CD14-positive monocyte (primary cell): ENCODE measurements at regions not wholly inside any gene's neighbourhood (a gene's known extent, or its start where the extent isn't known, plus 50 kb on each side); places are given as distances from the start of the nearest gene placed in this dataset.

ENCODE experiments used
- DNase-seq, 3 donors: peaks; one replicate each; pipeline ENCODE4 v3.0.0-alpha.2; 2011 to 2022
- H2AFZ ChIP-seq: 2 replicates; pipeline ENCODE4 v1.6.0; 2012; ENCODE audit warnings: mild to moderate bottlenecking, low read depth, low read length, inconsistent platforms; ENCODE audit not compliant: insufficient read depth, poor library complexity, severe bottlenecking
- H3K27ac ChIP-seq, 2 donors: 1 replicate in 1 of 2; 2 replicates in 1 of 2; pipeline ENCODE4 v1.5.1; 2012 to 2013; ENCODE audit warnings: low read length in 2 of 2, control low read depth in 1 of 2, inconsistent platforms in 1 of 2, low read depth in 1 of 2, mild to moderate bottlenecking in 1 of 2
- H3K27me3 ChIP-seq, 2 donors: one replicate each; pipeline versions ENCODE4 v1.6.0 to v1.6.1; 2011 to 2013; ENCODE audit warnings: low read length in 2 of 2; ENCODE audit not compliant: control insufficient read depth in 2 of 2, insufficient read depth in 2 of 2
- H3K36me3 ChIP-seq, 2 donors: replicated peaks in 1 of 2; 1 replicate in 1 of 2; 2 replicates in 1 of 2; pipeline versions ENCODE4 v1.5.1 to v1.6.1; 2012 to 2013; ENCODE audit warnings: low read length in 2 of 2, control low read depth in 1 of 2, inconsistent platforms in 1 of 2, mild to moderate bottlenecking in 1 of 2; ENCODE audit not compliant: insufficient read depth in 2 of 2, control insufficient read depth in 1 of 2
- H3K4me1 ChIP-seq, 2 donors: 1 replicate in 1 of 2; 2 replicates in 1 of 2; pipeline versions ENCODE4 v1.5.1 to v1.6.1; 2012 to 2013; ENCODE audit warnings: low read length in 2 of 2, control low read depth in 1 of 2, inconsistent platforms in 1 of 2, mild to moderate bottlenecking in 1 of 2, moderate library complexity in 1 of 2; ENCODE audit not compliant: insufficient read depth in 2 of 2, control insufficient read depth in 1 of 2
- H3K4me2 ChIP-seq: replicated peaks from 2 replicates; pipeline ENCODE3; 2012; ENCODE audit warnings: low read length, moderate library complexity, mild to moderate bottlenecking; ENCODE audit not compliant: poor library complexity, severe bottlenecking; ENCODE audit errors: extremely low read depth
- H3K4me3 ChIP-seq, 3 experiments: fragments of 200-600 bp in 1 of 3; sonication (generic) in 1 of 3; replicated peaks in 1 of 3; 1 replicate in 2 of 3; 2 replicates in 1 of 3; pipeline ENCODE4 v1.5.1; 2011 to 2013; ENCODE audit warnings: low read length in 3 of 3, mild to moderate bottlenecking in 3 of 3, control low read depth in 2 of 3, low read depth in 2 of 3, inconsistent platforms in 1 of 3, moderate library complexity in 1 of 3
- H3K79me2 ChIP-seq: 2 replicates; pipeline ENCODE4 v1.6.0; 2012; ENCODE audit warnings: mild to moderate bottlenecking, control low read depth, inconsistent platforms, low read length, moderate library complexity; ENCODE audit not compliant: insufficient read depth
- H3K9ac ChIP-seq: 2 replicates; pipeline ENCODE4 v1.6.0; 2017; ENCODE audit warnings: low read length, mild to moderate bottlenecking; ENCODE audit not compliant: insufficient read depth, poor library complexity, severe bottlenecking
- H3K9me3 ChIP-seq, 2 donors: replicated peaks in 1 of 2; 1 replicate in 1 of 2; 2 replicates in 1 of 2; pipeline versions ENCODE4 v1.5.1 to v1.6.1; 2012 to 2013; ENCODE audit warnings: low read length in 2 of 2, control low read depth in 1 of 2; ENCODE audit not compliant: control insufficient read depth in 1 of 2, insufficient read depth in 1 of 2
- H4K20me1 ChIP-seq: 2 replicates; pipeline ENCODE4 v1.6.0; 2012; ENCODE audit warnings: mild to moderate bottlenecking, low read length, control low read depth, moderate library complexity; ENCODE audit not compliant: insufficient read depth
- H3K27ac Mint-ChIP-seq, 7 donors: one replicate each; pipeline ENCODE4 v1.8.0; 2020; ENCODE audit warnings: mild to moderate bottlenecking in 7 of 7, mixed read lengths in 7 of 7, moderate library complexity in 6 of 7, inconsistent platforms in 2 of 7
- H3K27me3 Mint-ChIP-seq, 3 donors: one replicate each; pipeline ENCODE4 v1.8.0; 2021 to 2022; ENCODE audit warnings: low read depth in 3 of 3, mild to moderate bottlenecking in 3 of 3, mixed read lengths in 3 of 3, moderate library complexity in 3 of 3, inconsistent platforms in 1 of 3
- H3K36me3 Mint-ChIP-seq, 2 donors: one replicate each; pipeline ENCODE4 v1.8.0; 2020; ENCODE audit warnings: mixed read lengths in 2 of 2, inconsistent platforms in 1 of 2, mild to moderate bottlenecking in 1 of 2
- H3K4me1 Mint-ChIP-seq: one replicate; pipeline ENCODE4 v1.8.0; 2020; ENCODE audit warnings: mild to moderate bottlenecking, mixed read lengths
- H3K4me3 Mint-ChIP-seq, 2 donors: one replicate each; pipeline ENCODE4 v1.8.0; 2020; ENCODE audit warnings: mild to moderate bottlenecking in 2 of 2, mixed read lengths in 2 of 2, moderate library complexity in 1 of 2
- H3K9me3 Mint-ChIP-seq, 7 donors: one replicate each; pipeline ENCODE4 v1.8.0; 2020 to 2022; ENCODE audit warnings: mixed read lengths in 7 of 7, mild to moderate bottlenecking in 6 of 7, moderate library complexity in 6 of 7, inconsistent platforms in 2 of 7
- WGBS: methylation state at CpG from one replicate; pipeline ENCODE4 v1.1.5; 2013; ENCODE audit warnings: missing lambda C conversion rate; ENCODE audit not compliant: insufficient coverage; 5-methylcytosine and 5-hydroxymethylcytosine counted together
- intact Hi-C, 2 donors: fragments of 100-400 bp; cut with micrococcal nuclease; formaldehyde crosslinking; loops; one replicate each; pipeline versions ENCODE4 v1.15.0 to v1.15.1; 2023
- TF ChIP-seq, protein P1 (sequence below): fragments of 200-600 bp; IDR thresholded peaks from one replicate; pipeline ENCODE4 v1.8.0; 2022; ENCODE audit warnings: antibody characterized with exemption, mild to moderate bottlenecking

DNA sequence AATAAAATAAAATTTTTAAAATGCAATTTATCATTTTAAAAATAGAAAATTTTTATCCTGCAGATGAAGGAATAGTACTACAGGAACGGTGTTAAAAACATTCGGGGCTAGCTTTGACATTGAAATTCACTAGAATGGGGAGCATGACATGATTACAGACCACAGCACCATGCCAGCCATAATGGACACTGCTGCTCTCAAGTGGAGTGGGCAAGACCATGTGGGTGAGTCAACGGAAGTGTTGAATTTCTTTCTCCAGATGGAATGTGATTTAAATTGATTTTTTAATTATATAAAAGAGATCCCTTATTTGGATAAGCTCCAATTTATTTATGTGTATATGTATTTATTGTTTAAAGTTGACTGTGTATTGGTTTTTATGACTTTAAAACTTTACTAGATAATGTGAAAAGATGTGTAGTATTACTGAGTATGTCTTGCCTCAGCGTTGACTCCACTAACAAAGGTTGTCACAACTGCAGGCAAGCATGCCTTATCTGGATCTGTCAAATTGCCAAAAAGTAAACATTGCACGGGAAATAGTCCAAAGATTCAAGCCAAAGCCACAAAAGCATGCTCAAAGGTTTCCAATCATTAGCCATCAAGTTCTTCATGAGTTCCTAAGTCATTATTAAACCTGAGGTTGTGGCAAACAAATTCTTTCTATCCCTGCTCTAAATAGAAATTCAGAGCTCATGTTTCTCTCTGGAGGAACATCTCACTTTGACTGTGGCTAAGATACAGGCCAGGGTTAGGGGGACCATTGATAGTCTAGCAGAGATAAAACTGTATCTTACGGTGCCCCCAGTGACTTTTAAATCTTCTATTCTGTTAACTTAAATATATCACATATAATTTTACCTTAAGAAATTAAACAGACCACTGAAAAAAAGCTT lies 536.9 kb downstream of the TMX3 start:
- Histone ChIP-seq H3K9ac (no peak overlapping the region), H3K4me1 (no peaks in the 10 kb centered on the region), H3K4me3 (no peak overlapping the region), H2AFZ (no peak overlapping the region), H3K27me3 (no peaks in the 10 kb centered on the region), H4K20me1 (no peaks in the 10 kb centered on the region), H3K4me2 (no peak overlapping the region), H3K79me2 (no peaks in the 10 kb centered on the region), H3K27ac (no peak overlapping the region), H3K36me3 (no peaks in the 10 kb centered on the region), H3K9me3 (peaks cover 0 to 11% of the 10 kb centered on the region in 2 donors)
- H3K9me3 Mint-ChIP-seq, result peaks cover 0 to 13% (median 2%) of the 10 kb centered on the region in 7 donors
- intact Hi-C loops, result no loop called here
- no peak overlapping the region for H3K4me3 Mint-ChIP-seq
- H3K36me3 Mint-ChIP-seq, result no peaks in the 10 kb centered on the region
- WGBS, result 9% methylated on average over 2 of the region's 6 CpGs
- DNase-seq, result no peak
- H3K27ac Mint-ChIP-seq, result no peak overlapping the region
- no peaks in the 10 kb centered on the region for H3K4me1 Mint-ChIP-seq
- TF ChIP-seq, protein P1, sequence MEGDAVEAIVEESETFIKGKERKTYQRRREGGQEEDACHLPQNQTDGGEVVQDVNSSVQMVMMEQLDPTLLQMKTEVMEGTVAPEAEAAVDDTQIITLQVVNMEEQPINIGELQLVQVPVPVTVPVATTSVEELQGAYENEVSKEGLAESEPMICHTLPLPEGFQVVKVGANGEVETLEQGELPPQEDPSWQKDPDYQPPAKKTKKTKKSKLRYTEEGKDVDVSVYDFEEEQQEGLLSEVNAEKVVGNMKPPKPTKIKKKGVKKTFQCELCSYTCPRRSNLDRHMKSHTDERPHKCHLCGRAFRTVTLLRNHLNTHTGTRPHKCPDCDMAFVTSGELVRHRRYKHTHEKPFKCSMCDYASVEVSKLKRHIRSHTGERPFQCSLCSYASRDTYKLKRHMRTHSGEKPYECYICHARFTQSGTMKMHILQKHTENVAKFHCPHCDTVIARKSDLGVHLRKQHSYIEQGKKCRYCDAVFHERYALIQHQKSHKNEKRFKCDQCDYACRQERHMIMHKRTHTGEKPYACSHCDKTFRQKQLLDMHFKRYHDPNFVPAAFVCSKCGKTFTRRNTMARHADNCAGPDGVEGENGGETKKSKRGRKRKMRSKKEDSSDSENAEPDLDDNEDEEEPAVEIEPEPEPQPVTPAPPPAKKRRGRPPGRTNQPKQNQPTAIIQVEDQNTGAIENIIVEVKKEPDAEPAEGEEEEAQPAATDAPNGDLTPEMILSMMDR, result no peak
- peaks cover 0 to 1% (median 0%) of the 10 kb centered on the region in 3 donors for H3K27me3 Mint-ChIP-seq

DNA sequence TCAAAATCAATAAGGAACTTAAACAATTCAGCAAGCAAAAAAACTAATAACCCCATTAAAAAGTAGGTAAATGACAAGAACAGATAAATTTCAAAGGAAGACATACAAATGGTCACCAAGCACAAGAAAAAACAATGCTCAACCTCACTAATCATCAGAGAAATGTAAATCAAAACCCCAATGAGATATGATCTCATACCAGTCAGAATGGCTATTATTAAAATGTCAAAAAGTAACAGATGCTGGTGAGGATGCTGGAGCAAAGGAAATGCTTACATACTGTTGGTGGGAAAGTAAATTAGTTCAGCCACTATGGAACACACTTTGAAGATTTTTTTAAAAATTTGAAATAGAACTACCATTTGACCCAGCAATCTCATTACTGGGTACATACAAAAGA lies 538.0 kb downstream of the TMX3 start:
- Histone ChIP-seq H4K20me1 (no peaks in the 10 kb centered on the region), H3K9ac (no peak overlapping the region), H3K4me1 (no peaks in the 10 kb centered on the region), H3K4me2 (no peak overlapping the region), H3K27me3 (no peaks in the 10 kb centered on the region), H2AFZ (no peak overlapping the region), H3K4me3 (no peak overlapping the region), H3K27ac (no peak overlapping the region), H3K79me2 (no peaks in the 10 kb centered on the region), H3K36me3 (no peaks in the 10 kb centered on the region), H3K9me3 (peaks cover 0 to 9% of the 10 kb centered on the region in 2 donors)
- H3K36me3 Mint-ChIP-seq, result no peaks in the 10 kb centered on the region
- TF ChIP-seq, protein P1, result no peak
- no peak overlapping the region for H3K4me3 Mint-ChIP-seq
- H3K4me1 Mint-ChIP-seq, result no peaks in the 10 kb centered on the region
- no peak overlapping the region for H3K27ac Mint-ChIP-seq
- intact Hi-C loops, result no loop called here
- no peak for DNase-seq
- H3K27me3 Mint-ChIP-seq, result peaks cover 0 to 1% (median 0%) of the 10 kb centered on the region in 3 donors
- peaks cover 0 to 13% (median 2%) of the 10 kb centered on the region in 7 donors for H3K9me3 Mint-ChIP-seq
